Activated effector memory CD4-positive, alpha-beta T cell treated with anti-CD3 and anti-CD28 coated beads, Interleukin-2, amount 50 U/mL, for 16 hours (primary cell): ENCODE measurements at regions not wholly inside any gene's neighbourhood (a gene's known extent, or its start where the extent isn't known, plus 50 kb on each side); places are given as distances from the start of the nearest gene placed in this dataset.
"Not testable (repeated sequence)": the region's sequence is repeated elsewhere in the genome, so short reads cannot be mapped to it uniquely, and the experiment has no call there.

Experiments used
- DNase-seq: peaks from one replicate; pipeline ENCODE4 v3.0.0-alpha.2; 2020

- no peak for DNase-seq
Observed at GRCh38 chr6:112401083-112401482, 54.0 kb downstream of the RFPL4B start.

GRCh38 chr6:112407101-112407590 lies 60.0 kb downstream of the RFPL4B start:
- DNase-seq: no peak

- no peak for DNase-seq
Observed at GRCh38 chr6:112408522-112408921, 61.4 kb downstream of the RFPL4B start.

- no peak for DNase-seq
Observed at GRCh38 chr6:112409311-112409710, 62.2 kb downstream of the RFPL4B start.

- no peak for DNase-seq
Observed at GRCh38 chr6:112413780-112414179, 66.7 kb downstream of the RFPL4B start.

GRCh38 chr6:112415366-112415765 lies 68.2 kb downstream of the RFPL4B start:
- DNase-seq: no peak

GRCh38 chr6:112416866-112417265 lies 69.7 kb downstream of the RFPL4B start:
- no peak for DNase-seq

- DNase-seq: not testable (repeated sequence)
Observed at GRCh38 chr6:112427011-112427410, 79.9 kb downstream of the RFPL4B start.

GRCh38 chr6:112427499-112427898 lies 80.4 kb downstream of the RFPL4B start:
- DNase-seq: no peak

- DNase-seq: no peak
Observed at GRCh38 chr6:112428477-112428876, 81.3 kb downstream of the RFPL4B start.

- DNase-seq: no peak
Observed at GRCh38 chr6:112429226-112429625, 82.1 kb downstream of the RFPL4B start.

- no peak for DNase-seq
Observed at GRCh38 chr6:112431803-112432202, 84.7 kb downstream of the RFPL4B start.

- DNase-seq: no peak
Observed at GRCh38 chr6:112432853-112433252, 85.7 kb downstream of the RFPL4B start.

GRCh38 chr6:112433457-112433856 lies 86.3 kb downstream of the RFPL4B start:
- DNase-seq: no peak

- no peak for DNase-seq
Observed at GRCh38 chr6:112434896-112435435, 87.8 kb downstream of the RFPL4B start.

- DNase-seq: no peak
Observed at GRCh38 chr6:112437058-112437457, 89.9 kb downstream of the RFPL4B start.

GRCh38 chr6:112439010-112439409 lies 91.9 kb downstream of the RFPL4B start:
- DNase-seq: no peak

GRCh38 chr6:112439432-112439831 lies 92.3 kb downstream of the RFPL4B start:
- no peak for DNase-seq

- no peak for DNase-seq
Observed at GRCh38 chr6:112441607-112442006, 94.5 kb downstream of the RFPL4B start.

- no peak for DNase-seq
Observed at GRCh38 chr6:112443179-112444065, 96.3 kb downstream of the RFPL4B start.

- not testable (repeated sequence) for DNase-seq
Observed at GRCh38 chr6:112448786-112449185, 101.7 kb downstream of the RFPL4B start.

- DNase-seq: no peak
Observed at GRCh38 chr6:112450663-112451062, 103.5 kb downstream of the RFPL4B start.

GRCh38 chr6:112457886-112458285 lies 110.8 kb downstream of the RFPL4B start:
- no peak for DNase-seq

GRCh38 chr6:112459758-112460304 lies 112.7 kb downstream of the RFPL4B start:
- no peak for DNase-seq
